HG02840 (cell line): ENCODE measurements at regions not wholly inside any gene's neighbourhood (a gene's known extent, or its start where the extent isn't known, plus 50 kb on each side); places are given as distances from the start of the nearest gene placed in this dataset.

Experiments used
- ATAC-seq: cut with Tn5 transposase; IDR thresholded peaks from one replicate; pipeline ENCODE4 v1.9.1; 2021; ENCODE audit warnings: mild to moderate bottlenecking, moderate library complexity, moderate number of reproducible peaks; ENCODE audit not compliant: unreplicated experiment, low FRiP score

- ATAC-seq, result no peak
These were observed 239.7 kb upstream of the AGA start for GRCh38 chr4:177681902-177682301.

- ATAC-seq, result no peak
These were observed 244.9 kb upstream of the AGA start for GRCh38 chr4:177687117-177687516.

GRCh38 chr4:177692907-177693306 lies 250.7 kb upstream of the AGA start:
- no peak for ATAC-seq

- no peak for ATAC-seq
These were observed 254.3 kb upstream of the AGA start for GRCh38 chr4:177696438-177696966.

- ATAC-seq, result no peak
These were observed 257.4 kb upstream of the AGA start for GRCh38 chr4:177699365-177700213.

GRCh38 chr4:177706916-177707315 lies 264.7 kb upstream of the AGA start:
- ATAC-seq, result no peak

GRCh38 chr4:177713454-177713853 lies 271.2 kb upstream of the AGA start:
- ATAC-seq, result no peak

GRCh38 chr4:177717407-177717806 lies 275.2 kb upstream of the AGA start:
- no peak for ATAC-seq

- ATAC-seq, result no peak
These were observed 276.3 kb upstream of the AGA start for GRCh38 chr4:177718514-177718913.

- no peak for ATAC-seq
These were observed 283.9 kb upstream of the AGA start for GRCh38 chr4:177726111-177726510.

GRCh38 chr4:177728361-177729152 lies 286.3 kb upstream of the AGA start:
- ATAC-seq, result no peak

- no peak for ATAC-seq
These were observed 287.4 kb upstream of the AGA start for GRCh38 chr4:177729681-177730080.

GRCh38 chr4:177737387-177737940 lies 295.2 kb upstream of the AGA start:
- no peak for ATAC-seq

- no peak for ATAC-seq
These were observed 298.3 kb upstream of the AGA start for GRCh38 chr4:177740563-177740962.

- no peak for ATAC-seq
These were observed 317.5 kb upstream of the AGA start for GRCh38 chr4:177759729-177760128.

- no peak for ATAC-seq
These were observed 319.5 kb upstream of the AGA start for GRCh38 chr4:177761692-177762091.

GRCh38 chr4:177769155-177769554 lies 326.9 kb upstream of the AGA start:
- no peak for ATAC-seq

GRCh38 chr4:177770776-177771175 lies 328.5 kb upstream of the AGA start:
- no peak for ATAC-seq

GRCh38 chr4:177771645-177772044 lies 329.4 kb upstream of the AGA start:
- no peak for ATAC-seq

- ATAC-seq, result no peak
These were observed 336.4 kb upstream of the AGA start for GRCh38 chr4:177778623-177779022.

- ATAC-seq, result no peak
These were observed 342.8 kb upstream of the AGA start for GRCh38 chr4:177785000-177785399.
